PC-9 (cell line): ENCODE measurements at regions not wholly inside any gene's neighbourhood (a gene's known extent, or its start where the extent isn't known, plus 50 kb on each side); places are given as distances from the start of the nearest gene placed in this dataset.
A peak's percentile ranks its signal among the peaks of the same experiment; 100 is the strongest.

Source experiments
- BruUV-seq: library from RNA; stranded (reverse); fragments of 400-500 nt; replicated peaks from 2 replicates; lab custom pipeline; 2021; lab: Mats Ljungman, UMichigan
- CTCF ChIA-PET: fragments of 300-600 bp; sonication (Branson Sonifier 250); formaldehyde crosslinking; loops from one replicate; lab custom pipeline; 2022; ENCODE audit warnings: antibody characterized with exemption; lab: Charles Lee
- POLR2A ChIA-PET: fragments of 300-600 bp; sonication (Branson Sonifier 250); formaldehyde crosslinking; loops from one replicate; lab custom pipeline; 2022; ENCODE audit warnings: antibody characterized with exemption; ENCODE audit not compliant: unreplicated experiment; lab: Charles Lee
- DNase-seq, 2 experiments: peaks; one replicate each; pipeline versions ENCODE4 v3.0.0 to v3.0.0-alpha.2; 2015 to 2022; ENCODE audit warnings: mixed read lengths in 1 of 2
- H2AFZ ChIP-seq: fragments of 200-600 bp; sonication (generic); 2 replicates; pipeline ENCODE4 v1.8.1; 2017; ENCODE audit warnings: antibody characterized with exemption
- H3F3A ChIP-seq: fragments of 200-600 bp; sonication (generic); 2 replicates; pipeline ENCODE4 v1.8.1; 2017; ENCODE audit warnings: antibody characterized with exemption, mild to moderate bottlenecking, low read depth; ENCODE audit not compliant: insufficient read depth
- H3K27ac ChIP-seq: fragments of 200-600 bp; sonication (generic); 2 replicates; pipeline ENCODE4 v1.6.1; 2016; ENCODE audit warnings: mixed run types
- H3K27me3 ChIP-seq: fragments of 200-600 bp; sonication (generic); 2 replicates; pipeline ENCODE4 v1.6.1; 2016; ENCODE audit warnings: low read depth, mixed run types; ENCODE audit not compliant: insufficient read depth
- H3K36me3 ChIP-seq: fragments of 200-600 bp; sonication (generic); 2 replicates; pipeline ENCODE4 v1.6.1; 2016; ENCODE audit warnings: low read depth, mixed run types
- H3K4me1 ChIP-seq: fragments of 200-600 bp; sonication (generic); replicated peaks from 2 replicates; pipeline ENCODE4 v1.6.1; 2016; ENCODE audit warnings: mixed run types; ENCODE audit not compliant: insufficient read depth
- H3K4me2 ChIP-seq: fragments of 200-600 bp; sonication (generic); 2 replicates; pipeline ENCODE4 v1.6.1; 2017; ENCODE audit warnings: mixed run types
- H3K4me3 ChIP-seq: fragments of 200-600 bp; sonication (generic); 2 replicates; pipeline ENCODE4 v1.6.1; 2016; ENCODE audit warnings: mixed run types
- H3K79me2 ChIP-seq: fragments of 200-600 bp; sonication (generic); 2 replicates; pipeline ENCODE4 v1.6.1; 2017; ENCODE audit warnings: low read depth, mixed run types
- H3K9me2 ChIP-seq: fragments of 200-600 bp; sonication (generic); 2 replicates; pipeline ENCODE4 v1.8.1; 2017; ENCODE audit warnings: mild to moderate bottlenecking; ENCODE audit not compliant: insufficient read depth
- H3K9me3 ChIP-seq: fragments of 200-600 bp; sonication (generic); 2 replicates; pipeline ENCODE4 v1.8.1; 2016; ENCODE audit warnings: low read depth; ENCODE audit not compliant: insufficient read depth
- H4K20me1 ChIP-seq: fragments of 200-600 bp; sonication (generic); 2 replicates; pipeline ENCODE4 v1.8.1; 2017; ENCODE audit not compliant: insufficient read depth
- EZH2 ChIP-seq: fragments of 200-600 bp; sonication (generic); IDR thresholded peaks from 2 replicates; pipeline ENCODE4 v1.8.0; 2017; ENCODE audit warnings: antibody characterized with exemption, low read depth
- intact Hi-C: fragments of 100-400 bp; cut with micrococcal nuclease; formaldehyde crosslinking; loops from one replicate; pipeline ENCODE4 v1.10.0; 2022; ENCODE audit not compliant: unreplicated experiment
- TF ChIP-seq, protein P1 (sequence below): fragments of 200-600 bp; sonication (generic); conservative IDR thresholded peaks from 2 replicates; pipeline ENCODE4 v1.6.1; 2017; ENCODE audit warnings: mixed run types, antibody characterized with exemption, mild to moderate bottlenecking, moderate library complexity

DNA sequence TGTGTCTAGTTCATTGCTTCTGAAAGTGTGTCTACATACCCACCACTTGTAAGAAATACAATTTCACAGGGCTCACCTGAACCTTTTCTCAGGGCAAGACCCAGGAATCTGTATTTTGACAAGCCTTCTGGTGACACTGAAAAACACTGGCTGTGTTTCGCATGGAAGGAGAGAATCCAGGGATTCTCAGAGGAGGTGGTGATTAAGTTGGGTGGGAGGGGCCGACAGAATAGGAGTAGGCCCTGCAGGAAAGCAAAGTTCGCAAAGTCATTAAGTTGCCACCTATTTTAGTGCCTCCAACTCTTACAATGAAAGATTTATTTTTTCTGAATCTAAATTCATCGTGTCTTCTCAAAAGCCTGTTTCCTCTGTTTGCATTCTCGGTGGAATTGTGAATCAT, 186.8 kb downstream of the FAT3 start:
- no TSS peak for BruUV-seq
- Histone ChIP-seq H3K27me3 (no peaks in the 10 kb centered on the region), H3K9me2 (no peaks in the 10 kb centered on the region), H3K9me3 (no peaks in the 10 kb centered on the region), H3K27ac (no peak overlapping the region), H3F3A (peaks cover under 1% of the 10 kb centered on the region; the same call in 1 of the 2 replicates), H3K4me2 (no peak overlapping the region), H3K4me3 (no peak overlapping the region), H3K36me3 (no peaks in the 10 kb centered on the region), H3K4me1 (peaks cover 16% of the 10 kb centered on the region), H2AFZ (no peak overlapping the region), H3K79me2 (no peaks in the 10 kb centered on the region), H4K20me1 (no peaks in the 10 kb centered on the region)
- no peak for DNase-seq
- no peak for TF ChIP-seq EZH2
- TF ChIP-seq, protein P1, sequence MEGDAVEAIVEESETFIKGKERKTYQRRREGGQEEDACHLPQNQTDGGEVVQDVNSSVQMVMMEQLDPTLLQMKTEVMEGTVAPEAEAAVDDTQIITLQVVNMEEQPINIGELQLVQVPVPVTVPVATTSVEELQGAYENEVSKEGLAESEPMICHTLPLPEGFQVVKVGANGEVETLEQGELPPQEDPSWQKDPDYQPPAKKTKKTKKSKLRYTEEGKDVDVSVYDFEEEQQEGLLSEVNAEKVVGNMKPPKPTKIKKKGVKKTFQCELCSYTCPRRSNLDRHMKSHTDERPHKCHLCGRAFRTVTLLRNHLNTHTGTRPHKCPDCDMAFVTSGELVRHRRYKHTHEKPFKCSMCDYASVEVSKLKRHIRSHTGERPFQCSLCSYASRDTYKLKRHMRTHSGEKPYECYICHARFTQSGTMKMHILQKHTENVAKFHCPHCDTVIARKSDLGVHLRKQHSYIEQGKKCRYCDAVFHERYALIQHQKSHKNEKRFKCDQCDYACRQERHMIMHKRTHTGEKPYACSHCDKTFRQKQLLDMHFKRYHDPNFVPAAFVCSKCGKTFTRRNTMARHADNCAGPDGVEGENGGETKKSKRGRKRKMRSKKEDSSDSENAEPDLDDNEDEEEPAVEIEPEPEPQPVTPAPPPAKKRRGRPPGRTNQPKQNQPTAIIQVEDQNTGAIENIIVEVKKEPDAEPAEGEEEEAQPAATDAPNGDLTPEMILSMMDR: no peak
- intact Hi-C loops: no loop called here
- POLR2A ChIA-PET: no interaction called here
- CTCF ChIA-PET: no interaction called here

DNA sequence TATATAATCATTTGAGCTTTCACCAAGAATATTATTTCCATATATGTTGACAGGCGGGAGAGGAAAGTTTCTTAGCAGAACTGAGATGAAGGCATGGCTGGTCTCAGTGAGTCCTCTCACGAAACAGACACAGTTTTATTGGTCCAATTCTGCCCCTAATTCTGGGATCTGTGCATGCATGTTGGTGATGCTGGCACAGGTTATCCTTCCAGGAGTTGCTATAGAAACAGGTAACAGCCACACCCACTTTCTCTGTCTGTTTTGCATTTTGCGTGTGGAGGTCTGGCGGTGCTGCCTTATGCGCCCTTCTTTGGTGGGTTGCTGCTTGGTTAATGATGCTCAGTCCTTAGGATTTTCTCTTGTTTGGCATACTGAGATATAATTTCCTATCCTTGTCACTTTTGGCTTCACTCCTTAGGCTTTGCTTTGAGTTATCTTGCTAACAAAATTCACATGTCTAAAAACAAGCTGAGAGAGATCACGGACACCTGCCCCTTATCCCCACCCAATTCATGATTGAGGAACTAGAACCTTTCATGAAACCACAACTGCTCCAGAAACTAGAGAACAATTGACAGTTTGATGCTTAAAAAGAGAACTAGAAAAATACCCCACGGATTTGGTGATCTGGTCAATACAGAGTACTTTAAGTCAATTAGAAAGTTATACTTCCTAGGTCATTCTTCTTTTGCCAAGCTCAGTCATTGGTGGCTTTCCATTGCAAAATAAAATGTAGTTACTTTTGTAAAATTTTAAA, 189.3 kb downstream of the FAT3 start:
- Histone ChIP-seq H3F3A (peaks cover 5% of the 10 kb centered on the region; the same call in 1 of the 2 replicates), H3K79me2 (no peaks in the 10 kb centered on the region), H3K27me3 (no peaks in the 10 kb centered on the region), H3K9me3 (no peaks in the 10 kb centered on the region), H3K4me2 (no peak overlapping the region), H3K9me2 (no peaks in the 10 kb centered on the region; the same call in 1 of the 2 replicates), H4K20me1 (no peaks in the 10 kb centered on the region), H3K27ac (no peak overlapping the region), H2AFZ (no peak overlapping the region), H3K4me1 (peaks cover 32% of the 10 kb centered on the region), H3K36me3 (no peaks in the 10 kb centered on the region), H3K4me3 (no peak overlapping the region)
- BruUV-seq: no TSS peak
- TF ChIP-seq EZH2: no peak
- TF ChIP-seq, protein P1: no peak
- ChIA-PET CTCF (no interaction called here), POLR2A (no interaction called here)
- intact Hi-C loops: no loop called here
- DNase-seq: no peak

DNA sequence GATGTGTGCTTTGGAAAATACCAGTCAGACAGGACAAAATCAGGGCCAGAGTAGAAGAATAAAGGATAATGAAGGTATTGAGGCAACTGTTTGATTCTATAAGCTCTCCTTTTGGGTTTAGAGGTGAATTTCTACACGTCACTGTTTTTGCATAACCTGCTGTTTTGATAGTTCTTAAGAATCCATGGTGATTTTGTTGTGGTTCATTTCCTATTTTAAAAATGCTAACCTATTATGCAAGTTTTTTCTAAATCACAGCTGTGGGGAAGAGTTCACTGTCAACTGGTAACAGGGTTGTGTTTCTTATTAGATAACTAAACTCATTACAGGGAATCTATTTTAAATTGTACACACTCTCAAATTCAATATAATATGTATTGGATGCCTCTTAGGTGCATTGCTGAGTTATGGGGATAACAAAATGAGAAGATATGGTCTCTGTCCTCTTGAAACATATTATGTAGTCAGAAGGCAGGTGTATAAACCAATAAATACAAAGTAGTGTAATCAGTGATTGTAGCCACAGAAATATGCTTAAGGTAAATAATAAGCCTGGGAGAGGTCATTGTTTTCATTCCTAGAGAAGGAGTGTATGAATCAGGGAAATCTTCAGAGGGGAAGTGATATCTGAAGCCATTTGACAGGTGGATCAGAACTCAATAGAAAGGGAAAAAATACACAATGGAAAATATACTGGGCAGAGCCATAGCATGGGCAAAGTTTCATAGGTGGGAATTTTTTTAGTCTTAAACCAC, 192.5 kb downstream of the FAT3 start:
- Histone ChIP-seq H2AFZ (no peak overlapping the region), H3K36me3 (no peaks in the 10 kb centered on the region), H3K4me2 (peak overlapping the region; percentile 24), H3K9me2 (no peaks in the 10 kb centered on the region; the same call in 1 of the 2 replicates), H3K9me3 (no peaks in the 10 kb centered on the region), H3K4me1 (peaks cover 17% of the 10 kb centered on the region), H3K27ac (peak overlapping the region; percentile 52), H3K79me2 (no peaks in the 10 kb centered on the region), H3K27me3 (no peaks in the 10 kb centered on the region), H3K4me3 (no peak overlapping the region), H4K20me1 (no peaks in the 10 kb centered on the region), H3F3A (peaks cover 5% of the 10 kb centered on the region; the same call in 1 of the 2 replicates)
- no peak for TF ChIP-seq EZH2
- TF ChIP-seq, protein P1: no peak
- ChIA-PET POLR2A (no interaction called here), CTCF (no interaction called here)
- BruUV-seq: no TSS peak
- intact Hi-C loops: no loop called here
- DNase-seq: peak in 1 of 2 experiments; percentile 89
